Hematopoietic multipotent progenitor cell treated with erythropoietin and hydrocortisone succinate and interleukin-3 and kit ligand, for 17 days (in vitro differentiated cells): ENCODE measurements at regions not wholly inside any gene's neighbourhood (a gene's known extent, or its start where the extent isn't known, plus 50 kb on each side); places are given as distances from the start of the nearest gene placed in this dataset.

Source experiments
- DNase-seq: peaks from one replicate; pipeline ENCODE4 v3.0.0-alpha.2; 2015; ENCODE audit warnings: low spot score

- no peak for DNase-seq
These were observed 194.6 kb upstream of the KCNG1 start for GRCh38 chr20:51217347-51218045.

GRCh38 chr20:51216850-51217249 lies 193.9 kb upstream of the KCNG1 start:
- no peak for DNase-seq

- DNase-seq: no peak
These were observed 189.9 kb upstream of the KCNG1 start for GRCh38 chr20:51212816-51213215.

GRCh38 chr20:51211191-51211590 lies 188.3 kb upstream of the KCNG1 start:
- DNase-seq: no peak

- DNase-seq: no peak
These were observed 187.2 kb upstream of the KCNG1 start for GRCh38 chr20:51210084-51210483.

GRCh38 chr20:51208162-51208561 lies 185.3 kb upstream of the KCNG1 start:
- no peak for DNase-seq

GRCh38 chr20:51206032-51206662 lies 183.2 kb upstream of the KCNG1 start:
- no peak for DNase-seq

- no peak for DNase-seq
These were observed 181.9 kb upstream of the KCNG1 start for GRCh38 chr20:51204794-51205193.

GRCh38 chr20:51204051-51204715 lies 181.3 kb upstream of the KCNG1 start:
- no peak for DNase-seq

GRCh38 chr20:51202304-51202703 lies 179.4 kb upstream of the KCNG1 start:
- no peak for DNase-seq

GRCh38 chr20:51199920-51200319 lies 177.0 kb upstream of the KCNG1 start:
- DNase-seq: no peak

- no peak for DNase-seq
These were observed 176.1 kb upstream of the KCNG1 start for GRCh38 chr20:51198876-51199523.

- no peak for DNase-seq
These were observed 175.3 kb upstream of the KCNG1 start for GRCh38 chr20:51198238-51198637.

GRCh38 chr20:51196991-51197651 lies 174.2 kb upstream of the KCNG1 start:
- no peak for DNase-seq

- no peak for DNase-seq
These were observed 173.1 kb upstream of the KCNG1 start for GRCh38 chr20:51195990-51196389.

GRCh38 chr20:51195419-51195901 lies 172.6 kb upstream of the KCNG1 start:
- no peak for DNase-seq

GRCh38 chr20:51193066-51193772 lies 170.3 kb upstream of the KCNG1 start:
- DNase-seq: no peak

- DNase-seq: no peak
These were observed 167.9 kb upstream of the KCNG1 start for GRCh38 chr20:51190783-51191180.

GRCh38 chr20:51189814-51190782 lies 167.2 kb upstream of the KCNG1 start:
- no peak for DNase-seq

- DNase-seq: no peak
These were observed 166.0 kb upstream of the KCNG1 start for GRCh38 chr20:51188941-51189340.
